ENCODE measurements at regions not wholly inside any gene's neighbourhood (a gene's known extent, or its start where the extent isn't known, plus 50 kb on each side); places are given as distances from the start of the nearest gene placed in this dataset.

GRCh38 chr10:88023676-88024075 lies 160.3 kb downstream of the PTEN start:
- CTCF ChIA-PET, result no interaction called here
- 0% methylated on average over 1 of the region's 1 CpG for WGBS (ENCODE audit: insufficient coverage, insufficient replicate concordance, low lambda C conversion rate, missing lambda C conversion rate)
- FAIRE-seq, result no peak

More at GRCh38 chr10:88023676-88024075, 160.3 kb downstream of the PTEN start:
- Histone ChIP-seq H3K4me3 (no peak overlapping the region), H3K27ac (ENCODE audit: control insufficient read depth, insufficient read depth) (no peak overlapping the region), H3K9ac (ENCODE audit: control insufficient read depth, insufficient read depth, low read length) (no peak overlapping the region), H3K4me2 (ENCODE audit: control insufficient read depth, insufficient read depth) (no peak overlapping the region), H2AFZ (ENCODE audit: control insufficient read depth, low read depth, low read length) (no peak overlapping the region), H4K20me1 (ENCODE audit: control insufficient read depth, insufficient read depth) (no peaks in the 10 kb centered on the region), H3K9me3 (replicated peaks; ENCODE audit: control insufficient read depth, insufficient read depth, low read length) (no peaks in the 10 kb centered on the region), H3K36me3 (ENCODE audit: control insufficient read depth in 2 of 2, insufficient read depth in 2 of 2, low read length in 1 of 2) (no peaks in the 10 kb centered on the region), H3K79me2 (ENCODE audit: control insufficient read depth, insufficient read depth, low read length) (no peaks in the 10 kb centered on the region), H3K27me3 (replicated peaks in 1 of 2; ENCODE audit: control insufficient read depth in 2 of 2, insufficient read depth in 2 of 2, low read length in 1 of 2) (no peaks in the 10 kb centered on the region), H3K4me1 (ENCODE audit: control insufficient read depth, insufficient read depth, low read length) (peaks cover 15% of the 10 kb centered on the region)
- RAD21 ChIA-PET (ENCODE audit: unreplicated experiment), result no interaction called here
- TF ChIP-seq NBN (IDR thresholded peaks at IDR 0.05), result no peak
- TF ChIP-seq KDM1A (IDR thresholded peaks at IDR 0.05; ENCODE audit: borderline replicate concordance), result no peak
- TF ChIP-seq SKIL (IDR thresholded peaks at IDR 0.05; ENCODE audit: low read depth, poor library complexity, severe bottlenecking), result no peak
- no peak for TF ChIP-seq ESRRA (IDR thresholded peaks at IDR 0.05; ENCODE audit: low read length)
- no peak for TF ChIP-seq EGR1 (IDR thresholded peaks at IDR 0.05; ENCODE audit: borderline replicate concordance in 1 of 2, low read depth in 2 of 2, low read length in 2 of 2)
- no peak for TF ChIP-seq STAT3 (IDR thresholded peaks at IDR 0.05; ENCODE audit: low read depth, low read length)
- TF ChIP-seq, protein P1, sequence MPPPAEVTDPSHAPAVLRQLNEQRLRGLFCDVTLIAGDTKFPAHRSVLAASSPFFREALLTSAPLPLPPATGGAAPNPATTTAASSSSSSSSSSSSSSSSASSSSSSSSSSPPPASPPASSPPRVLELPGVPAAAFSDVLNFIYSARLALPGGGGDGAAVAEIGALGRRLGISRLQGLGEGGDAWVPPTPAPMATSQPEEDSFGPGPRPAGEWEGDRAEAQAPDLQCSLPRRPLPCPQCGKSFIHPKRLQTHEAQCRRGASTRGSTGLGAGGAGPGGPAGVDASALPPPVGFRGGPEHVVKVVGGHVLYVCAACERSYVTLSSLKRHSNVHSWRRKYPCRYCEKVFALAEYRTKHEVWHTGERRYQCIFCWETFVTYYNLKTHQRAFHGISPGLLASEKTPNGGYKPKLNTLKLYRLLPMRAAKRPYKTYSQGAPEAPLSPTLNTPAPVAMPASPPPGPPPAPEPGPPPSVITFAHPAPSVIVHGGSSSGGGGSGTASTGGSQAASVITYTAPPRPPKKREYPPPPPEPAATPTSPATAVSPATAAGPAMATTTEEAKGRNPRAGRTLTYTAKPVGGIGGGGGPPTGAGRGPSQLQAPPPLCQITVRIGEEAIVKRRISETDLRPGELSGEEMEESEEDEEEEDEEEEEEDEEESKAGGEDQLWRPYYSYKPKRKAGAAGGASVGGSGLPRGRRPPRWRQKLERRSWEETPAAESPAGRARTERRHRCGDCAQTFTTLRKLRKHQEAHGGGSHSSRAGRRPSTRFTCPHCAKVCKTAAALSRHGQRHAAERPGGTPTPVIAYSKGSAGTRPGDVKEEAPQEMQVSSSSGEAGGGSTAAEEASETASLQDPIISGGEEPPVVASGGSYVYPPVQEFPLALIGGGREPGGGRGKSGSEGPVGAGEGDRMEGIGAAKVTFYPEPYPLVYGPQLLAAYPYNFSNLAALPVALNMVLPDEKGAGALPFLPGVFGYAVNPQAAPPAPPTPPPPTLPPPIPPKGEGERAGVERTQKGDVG (CRISPR knock-in tag; IDR thresholded peaks at IDR 0.05), result no peak
- TF ChIP-seq BHLHE40 (IDR thresholded peaks at IDR 0.05; ENCODE audit: borderline replicate concordance in 1 of 2, low read depth in 2 of 2, low read length in 1 of 2), result no peak
- TF ChIP-seq JUNB (IDR thresholded peaks at IDR 0.05), result no peak
- TF ChIP-seq NFIC (IDR thresholded peaks at IDR 0.05; ENCODE audit: low read depth, low read length), result no peak
- TF ChIP-seq USF2 (IDR thresholded peaks at IDR 0.05; ENCODE audit: borderline replicate concordance, low read depth, low read length), result no peak
- no peak for TF ChIP-seq SMAD5 (IDR thresholded peaks at IDR 0.05; ENCODE audit: low read depth)
- TF ChIP-seq YBX1 (IDR thresholded peaks at IDR 0.05), result no peak
- TF ChIP-seq ZNF274 (IDR thresholded peaks at IDR 0.05; ENCODE audit: insufficient read depth, insufficient read length), result no peak
- TF ChIP-seq, protein P2, sequence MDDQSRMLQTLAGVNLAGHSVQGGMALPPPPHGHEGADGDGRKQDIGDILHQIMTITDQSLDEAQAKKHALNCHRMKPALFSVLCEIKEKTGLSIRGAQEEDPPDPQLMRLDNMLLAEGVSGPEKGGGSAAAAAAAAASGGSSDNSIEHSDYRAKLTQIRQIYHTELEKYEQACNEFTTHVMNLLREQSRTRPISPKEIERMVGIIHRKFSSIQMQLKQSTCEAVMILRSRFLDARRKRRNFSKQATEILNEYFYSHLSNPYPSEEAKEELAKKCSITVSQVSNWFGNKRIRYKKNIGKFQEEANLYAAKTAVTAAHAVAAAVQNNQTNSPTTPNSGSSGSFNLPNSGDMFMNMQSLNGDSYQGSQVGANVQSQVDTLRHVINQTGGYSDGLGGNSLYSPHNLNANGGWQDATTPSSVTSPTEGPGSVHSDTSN (IDR thresholded peaks at IDR 0.05; ENCODE audit: insufficient replicate concordance, low read depth, low read length), result no peak
- TF ChIP-seq PML (IDR thresholded peaks at IDR 0.05; ENCODE audit: low read length), result no peak
- no peak for TF ChIP-seq NRF1 (conservative IDR thresholded peaks at IDR 0.05; ENCODE audit: low read depth, low read length)
- no peak for TF ChIP-seq SMC3 (IDR thresholded peaks at IDR 0.05; ENCODE audit: borderline replicate concordance, low read length)
- TF ChIP-seq CREM (IDR thresholded peaks at IDR 0.05; ENCODE audit: low read depth), result no peak
- TF ChIP-seq RELA (IDR thresholded peaks at IDR 0.05; ENCODE audit: borderline replicate concordance, partially characterized antibody), result no peak
- DNase-seq (ENCODE audit: low read depth, low spot score) (no peak), ATAC-seq (no peak)
- BruUV-seq (replicated peaks), result no TSS peak
- intact Hi-C loops (cut with micrococcal nuclease; ENCODE audit: unreplicated experiment), result no loop called here
- SMC1A ChIA-PET (ENCODE audit: uncharacterized antibody, unreplicated experiment), result interaction anchor here (1.4 kb wide), 1 partner anchor 42 kb away, joined by 3 read pairs; no protein-coding TSS in a partner anchor
- in situ Hi-C loops (cut with MboI), result no loop called here
- POLR2A ChIA-PET, result no interaction called here

All from GM12878 (cell line).